Cardiac fibroblast (primary cell): ENCODE measurements at regions not wholly inside any gene's neighbourhood (a gene's known extent, or its start where the extent isn't known, plus 50 kb on each side); places are given as distances from the start of the nearest gene placed in this dataset.

Experiments used
- DNase-seq, 2 donors: peaks; one replicate each; pipeline versions ENCODE4 v3.0.0 to v3.0.0-alpha.2; 2010; ENCODE audit warnings: low read depth in 2 of 2
- H3K4me3 ChIP-seq, 2 donors: replicated peaks in 1 of 2; 1 replicate in 1 of 2; 2 replicates in 1 of 2; pipeline ENCODE4 v1.5.1; 2011; ENCODE audit warnings: low read depth in 2 of 2, low read length in 2 of 2, mild to moderate bottlenecking in 2 of 2, moderate library complexity in 1 of 2
- TF ChIP-seq, protein P1 (sequence below): IDR thresholded peaks from one replicate; pipeline ENCODE4 v1.5.1; 2011; ENCODE audit warnings: low read depth, mild to moderate bottlenecking, low read length, inconsistent platforms

DNA sequence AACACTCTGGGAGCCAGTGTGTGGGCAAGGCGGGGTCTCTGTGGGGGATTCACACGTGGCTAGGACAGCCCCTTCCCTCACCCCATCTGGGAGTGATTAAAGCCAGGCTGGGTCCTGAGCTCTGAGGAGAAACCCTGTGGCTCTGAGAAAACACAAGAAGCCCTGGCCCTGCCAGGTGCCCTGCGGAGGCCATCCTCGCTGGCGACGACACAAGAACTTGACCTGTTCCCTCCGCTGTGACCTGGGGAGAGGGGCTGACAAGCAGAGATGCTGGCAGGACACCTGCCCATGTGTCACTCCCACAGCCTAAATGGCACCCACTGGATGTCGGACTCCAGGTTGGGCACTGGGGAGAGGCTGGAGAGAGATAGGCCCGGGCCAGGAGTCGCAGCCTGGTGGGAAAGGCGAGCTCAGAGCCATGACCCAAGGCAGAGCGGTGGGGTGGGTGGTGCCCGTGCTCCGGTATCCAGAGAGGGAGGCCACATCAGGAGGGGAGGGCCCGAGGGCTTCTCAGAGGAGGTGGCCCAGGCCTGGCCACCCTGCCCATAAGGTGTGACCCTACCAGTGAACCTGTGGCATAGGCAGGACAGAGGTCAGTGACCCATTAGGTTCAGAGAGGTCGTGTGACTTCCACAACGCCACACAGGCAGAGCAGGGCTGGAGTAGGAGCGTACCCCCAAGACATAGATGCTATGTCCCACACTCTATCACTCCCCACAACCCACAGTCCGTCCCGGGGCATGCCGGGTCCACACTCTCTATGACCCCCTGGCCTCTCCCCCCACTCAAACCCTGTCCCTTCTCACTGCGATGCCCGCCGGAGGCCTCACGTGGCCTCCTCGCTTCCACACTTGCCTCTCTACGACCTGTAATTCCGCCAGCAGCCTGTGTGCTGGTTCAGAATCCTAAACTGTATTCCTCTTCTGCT lies 59.4 kb upstream of the HPCAL1 start:
- H3K4me3 ChIP-seq: no peak overlapping the region
- TF ChIP-seq, protein P1, sequence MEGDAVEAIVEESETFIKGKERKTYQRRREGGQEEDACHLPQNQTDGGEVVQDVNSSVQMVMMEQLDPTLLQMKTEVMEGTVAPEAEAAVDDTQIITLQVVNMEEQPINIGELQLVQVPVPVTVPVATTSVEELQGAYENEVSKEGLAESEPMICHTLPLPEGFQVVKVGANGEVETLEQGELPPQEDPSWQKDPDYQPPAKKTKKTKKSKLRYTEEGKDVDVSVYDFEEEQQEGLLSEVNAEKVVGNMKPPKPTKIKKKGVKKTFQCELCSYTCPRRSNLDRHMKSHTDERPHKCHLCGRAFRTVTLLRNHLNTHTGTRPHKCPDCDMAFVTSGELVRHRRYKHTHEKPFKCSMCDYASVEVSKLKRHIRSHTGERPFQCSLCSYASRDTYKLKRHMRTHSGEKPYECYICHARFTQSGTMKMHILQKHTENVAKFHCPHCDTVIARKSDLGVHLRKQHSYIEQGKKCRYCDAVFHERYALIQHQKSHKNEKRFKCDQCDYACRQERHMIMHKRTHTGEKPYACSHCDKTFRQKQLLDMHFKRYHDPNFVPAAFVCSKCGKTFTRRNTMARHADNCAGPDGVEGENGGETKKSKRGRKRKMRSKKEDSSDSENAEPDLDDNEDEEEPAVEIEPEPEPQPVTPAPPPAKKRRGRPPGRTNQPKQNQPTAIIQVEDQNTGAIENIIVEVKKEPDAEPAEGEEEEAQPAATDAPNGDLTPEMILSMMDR: no peak
- no peak for DNase-seq

DNA sequence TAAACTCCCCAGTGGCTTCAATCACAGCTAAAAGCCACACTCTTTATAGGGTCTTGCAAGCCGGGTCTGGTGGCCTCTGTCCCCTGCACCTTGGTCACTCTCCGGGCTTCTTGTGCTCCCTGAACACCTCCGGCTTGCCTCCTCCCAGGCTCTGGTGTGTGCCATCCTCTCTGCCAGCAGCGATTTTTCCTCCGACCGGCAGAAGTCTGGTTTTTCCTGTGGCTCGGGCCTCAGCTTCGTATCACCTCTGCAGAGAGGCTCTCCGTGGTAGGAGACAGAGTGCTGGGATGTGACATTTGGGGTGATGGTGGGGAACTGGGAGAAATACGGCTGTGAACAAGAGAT lies 58.8 kb upstream of the HPCAL1 start:
- no peak overlapping the region for H3K4me3 ChIP-seq
- TF ChIP-seq, protein P1: no peak
- DNase-seq: no peak

DNA sequence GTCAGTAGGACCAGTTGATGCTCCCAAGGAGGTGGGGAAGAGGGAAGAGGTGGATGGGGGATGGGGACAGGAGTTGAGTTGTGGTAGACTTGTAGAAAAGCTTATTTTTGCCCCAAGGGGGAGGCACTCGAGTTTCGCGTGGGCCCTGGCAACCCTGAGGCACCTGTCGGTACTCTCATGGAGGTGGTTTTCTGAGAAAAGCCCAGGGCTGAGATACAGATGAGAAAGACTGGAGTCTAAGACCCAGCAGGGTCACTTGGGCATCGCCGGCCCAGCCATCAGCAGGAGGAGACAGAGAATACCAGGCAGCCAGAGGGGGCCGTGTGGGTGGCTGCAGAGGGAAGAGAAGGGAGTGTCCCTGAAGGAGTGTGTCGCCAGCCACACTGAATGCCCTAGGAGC lies 57.7 kb upstream of the HPCAL1 start:
- TF ChIP-seq, protein P1: no peak
- DNase-seq: no peak
- H3K4me3 ChIP-seq: no peak overlapping the region

DNA sequence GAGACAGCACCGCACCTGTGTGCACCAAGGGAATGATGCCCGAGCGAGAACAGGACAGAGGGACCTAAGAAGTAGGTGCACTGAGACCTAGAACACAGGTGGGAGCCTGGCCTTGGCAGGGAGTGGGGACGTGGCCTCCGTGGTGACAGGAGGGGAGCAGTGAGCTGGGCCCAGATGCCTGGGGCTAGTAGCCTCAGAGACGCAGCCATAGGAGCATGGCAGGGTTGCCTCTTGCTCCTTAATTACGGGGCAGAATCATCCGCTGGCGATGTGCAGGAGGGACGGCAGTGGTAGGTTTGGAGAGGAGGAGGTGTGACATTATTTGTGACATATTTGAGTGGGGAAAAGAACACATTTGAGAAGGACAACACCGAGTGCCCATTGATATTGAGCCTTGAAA lies 57.0 kb upstream of the HPCAL1 start:
- TF ChIP-seq, protein P1: no peak
- no peak for DNase-seq
- no peak overlapping the region for H3K4me3 ChIP-seq

DNA sequence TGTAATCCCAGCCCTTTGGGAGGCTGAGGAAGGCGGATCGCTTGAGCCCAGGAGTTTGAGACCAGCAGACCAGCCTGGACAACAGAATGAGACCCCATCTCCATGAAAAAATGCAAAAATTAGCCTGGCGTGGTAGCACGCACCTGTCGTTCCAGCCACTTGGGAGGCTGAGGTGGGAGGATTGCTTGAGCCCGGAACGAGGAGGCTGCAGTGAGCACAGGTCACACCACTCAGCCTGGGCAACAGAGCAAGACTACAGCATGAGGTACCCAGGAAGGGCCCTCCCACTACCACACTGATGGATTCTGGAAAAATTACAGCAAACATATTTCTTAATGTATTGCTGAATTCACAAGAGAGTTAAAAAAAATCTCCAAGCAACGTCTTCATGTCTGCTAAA lies 56.3 kb upstream of the HPCAL1 start:
- DNase-seq: no peak
- TF ChIP-seq, protein P1: no peak
- H3K4me3 ChIP-seq: no peak overlapping the region

DNA sequence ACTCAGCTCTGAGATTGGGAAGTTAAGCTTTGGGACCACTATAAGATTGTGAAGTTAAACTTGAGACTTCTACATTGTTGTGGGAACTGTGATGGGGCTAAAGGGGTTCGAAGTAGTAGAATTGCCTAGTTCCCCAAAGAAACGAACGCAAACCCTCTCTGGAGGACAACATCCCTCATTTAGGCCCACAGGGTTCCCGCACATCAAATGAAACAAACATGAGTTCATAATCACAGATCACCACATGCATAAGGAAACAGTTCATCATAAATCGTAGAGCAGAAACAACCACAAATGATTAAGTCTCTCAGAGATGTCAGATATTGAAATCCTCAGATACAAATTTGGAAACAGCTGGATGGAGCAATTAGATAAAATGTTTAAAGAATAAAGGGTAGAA lies 55.9 kb upstream of the HPCAL1 start:
- no peak overlapping the region for H3K4me3 ChIP-seq
- DNase-seq: no peak
- TF ChIP-seq, protein P1: no peak
